Cardiac fibroblast (primary cell): ENCODE measurements at regions not wholly inside any gene's neighbourhood (a gene's known extent, or its start where the extent isn't known, plus 50 kb on each side); places are given as distances from the start of the nearest gene placed in this dataset.
"Not testable (repeated sequence)": the region's sequence is repeated elsewhere in the genome, so short reads cannot be mapped to it uniquely, and the experiment has no call there.

ENCODE experiments used
- DNase-seq, 2 donors: peaks; one replicate each; pipeline versions ENCODE4 v3.0.0 to v3.0.0-alpha.2; 2010; ENCODE audit warnings: low read depth in 2 of 2
- H3K4me3 ChIP-seq, 2 donors: replicated peaks in 1 of 2; 1 replicate in 1 of 2; 2 replicates in 1 of 2; pipeline ENCODE4 v1.5.1; 2011; ENCODE audit warnings: low read depth in 2 of 2, low read length in 2 of 2, mild to moderate bottlenecking in 2 of 2, moderate library complexity in 1 of 2
- CTCF ChIP-seq: IDR thresholded peaks from one replicate; pipeline ENCODE4 v1.5.1; 2011; ENCODE audit warnings: low read depth, mild to moderate bottlenecking, low read length, inconsistent platforms

DNA sequence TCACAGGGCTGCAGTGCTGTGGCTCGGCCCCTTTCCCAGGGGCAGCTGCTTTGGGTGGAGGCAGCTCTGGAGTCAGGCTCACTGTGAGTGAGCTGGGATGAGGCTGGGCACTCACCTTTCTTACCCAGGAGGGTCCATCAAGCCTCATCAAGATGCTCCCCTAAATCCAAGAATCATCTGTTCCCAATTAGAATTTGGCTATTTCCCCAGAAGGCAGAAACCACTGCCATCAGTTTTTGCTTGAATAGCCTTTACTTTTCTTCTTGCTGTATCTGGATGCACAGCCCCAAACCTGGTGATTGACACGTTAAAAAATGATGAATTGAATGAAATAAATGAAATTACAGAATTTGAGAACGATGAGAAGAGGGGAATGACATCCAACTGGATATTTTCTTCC is 74.3 kb upstream of the LYZL1 start:
- TF ChIP-seq CTCF: no peak
- DNase-seq: no peak

DNA sequence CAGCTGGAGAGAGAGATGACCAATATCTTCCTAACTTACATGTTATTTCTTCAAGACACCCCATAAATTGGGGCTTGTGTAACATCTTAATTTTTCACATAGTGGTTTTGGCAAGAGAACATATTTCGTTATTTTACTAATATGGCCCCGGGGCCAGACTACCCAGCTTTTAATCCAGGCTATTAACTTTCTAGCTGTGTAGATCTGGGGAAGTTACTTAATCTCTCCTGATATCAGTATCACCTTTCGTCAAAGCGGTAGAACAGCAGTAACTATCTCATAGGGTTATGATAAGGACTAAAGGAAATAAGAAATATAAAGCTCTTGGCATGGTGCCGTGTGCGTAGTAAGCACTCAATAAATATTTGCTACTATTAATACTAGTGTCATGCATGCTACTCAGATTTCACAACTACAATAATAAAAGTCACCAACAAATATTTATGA is 71.6 kb upstream of the LYZL1 start:
- H3K4me3 ChIP-seq: no peak overlapping the region
- DNase-seq: no peak
- TF ChIP-seq CTCF: no peak

More for the DNA sequence above, 74.3 kb upstream of the LYZL1 start:
- no peak overlapping the region for H3K4me3 ChIP-seq

GRCh38 chr10:29223326-29223725 is 65.5 kb upstream of the LYZL1 start:
- H3K4me3 ChIP-seq: no peak overlapping the region
- DNase-seq: no peak
- TF ChIP-seq CTCF: no peak

GRCh38 chr10:29224631-29225030 is 64.2 kb upstream of the LYZL1 start:
- no peak for TF ChIP-seq CTCF
- H3K4me3 ChIP-seq: no peak overlapping the region
- DNase-seq: no peak

DNA sequence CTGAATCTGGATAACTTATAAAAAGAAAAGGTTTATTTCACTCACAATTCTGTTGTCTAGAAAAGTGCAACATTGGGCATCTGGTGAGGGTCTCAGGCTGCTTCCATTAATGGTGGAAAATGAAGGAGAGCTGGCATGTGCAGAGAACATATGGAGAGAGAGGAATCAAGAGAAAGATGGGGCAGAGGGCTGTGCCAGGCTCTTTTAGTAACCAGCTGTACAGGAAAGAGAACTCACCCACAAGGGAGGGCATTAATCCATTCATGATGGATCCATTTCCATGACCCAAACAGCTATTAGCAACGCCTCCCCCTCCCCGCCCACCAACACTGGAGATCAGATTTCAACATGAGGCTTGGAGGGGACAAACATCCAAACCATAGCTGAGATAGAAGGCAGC is 61.7 kb upstream of the LYZL1 start:
- no peak for DNase-seq
- TF ChIP-seq CTCF: no peak
- no peak overlapping the region for H3K4me3 ChIP-seq

DNA sequence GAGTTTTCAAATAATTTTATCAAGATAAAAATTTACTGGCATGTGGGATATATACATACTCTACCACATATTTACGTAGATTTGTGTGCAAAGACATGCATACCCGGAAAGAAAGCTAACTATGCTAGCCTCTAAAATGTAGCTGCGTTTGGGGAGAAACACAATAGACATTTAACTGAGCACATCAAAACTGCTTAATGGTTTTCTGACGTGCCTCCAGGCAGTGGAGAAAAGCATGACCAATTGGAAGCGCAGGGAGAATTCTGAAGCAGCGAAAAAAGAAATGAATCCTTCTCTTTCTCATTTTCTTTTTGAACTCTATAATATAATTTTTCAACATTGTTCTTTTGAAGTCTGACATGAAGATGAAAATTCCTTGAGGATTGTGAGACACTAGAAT is 60.3 kb upstream of the LYZL1 start:
- DNase-seq: no peak
- no peak for TF ChIP-seq CTCF
- H3K4me3 ChIP-seq: no peak overlapping the region

- no peak for TF ChIP-seq CTCF
- H3K4me3 ChIP-seq: no peak overlapping the region
Observed at GRCh38 chr10:29229258-29229705, 59.6 kb upstream of the LYZL1 start.

DNA sequence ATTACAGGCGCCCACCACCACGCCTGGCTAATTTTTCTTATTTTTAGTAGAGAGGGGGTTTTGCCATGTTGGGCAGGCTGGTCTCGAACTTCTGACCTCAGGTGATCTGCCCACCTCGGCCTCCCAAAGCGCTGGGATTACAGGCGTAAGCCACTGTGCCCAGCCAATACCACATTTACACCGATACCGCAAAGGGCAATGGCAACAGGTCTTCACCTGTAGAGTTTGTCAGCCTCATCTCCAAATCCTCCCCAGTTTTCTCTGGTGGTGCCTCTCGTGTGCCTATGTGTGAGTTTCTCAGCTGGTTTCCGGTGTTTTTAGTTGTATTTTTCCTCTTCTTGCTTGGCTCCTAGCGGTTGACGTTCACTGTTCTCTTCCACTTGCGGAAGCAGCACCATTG is 52.0 kb upstream of the LYZL1 start:
- not testable (repeated sequence) for H3K4me3 ChIP-seq, DNase-seq

More at GRCh38 chr10:29229258-29229705, 59.6 kb upstream of the LYZL1 start:
- no peak for DNase-seq
